ENCODE measurements at regions not wholly inside any gene's neighbourhood (a gene's known extent, or its start where the extent isn't known, plus 50 kb on each side); places are given as distances from the start of the nearest gene placed in this dataset.

GRCh38 chr4:187071946-187072600 lies 348.4 kb upstream of the FAT1 start:
- H3K4me3 ChIP-seq (ENCODE audit: low read depth, low read length): no peak overlapping the region
- no peak for DNase-seq (ENCODE audit: low read depth)
- TF ChIP-seq CTCF (IDR thresholded peaks at IDR 0.05; ENCODE audit: low read depth, low read length, missing control alignments): no peak

- TF ChIP-seq CTCF (IDR thresholded peaks at IDR 0.05; ENCODE audit: low read depth, low read length, missing control alignments): no peak
- no peak overlapping the region for H3K4me3 ChIP-seq (ENCODE audit: low read depth, low read length)
- no peak for DNase-seq (ENCODE audit: low read depth)
Observed at GRCh38 chr4:187073820-187074219, 350.2 kb upstream of the FAT1 start.

GRCh38 chr4:187075514-187075913 lies 351.9 kb upstream of the FAT1 start:
- no peak for TF ChIP-seq CTCF (IDR thresholded peaks at IDR 0.05; ENCODE audit: low read depth, low read length, missing control alignments)
- DNase-seq (ENCODE audit: low read depth): no peak
- no peak overlapping the region for H3K4me3 ChIP-seq (ENCODE audit: low read depth, low read length)

GRCh38 chr4:187077744-187078401 lies 354.2 kb upstream of the FAT1 start:
- no peak for DNase-seq (ENCODE audit: low read depth)
- no peak for TF ChIP-seq CTCF (IDR thresholded peaks at IDR 0.05; ENCODE audit: low read depth, low read length, missing control alignments)
- no peak overlapping the region for H3K4me3 ChIP-seq (ENCODE audit: low read depth, low read length)

- no peak overlapping the region for H3K4me3 ChIP-seq (ENCODE audit: low read depth, low read length)
- no peak for TF ChIP-seq CTCF (IDR thresholded peaks at IDR 0.05; ENCODE audit: low read depth, low read length, missing control alignments)
Observed at GRCh38 chr4:187084701-187085100, 361.0 kb upstream of the FAT1 start.

GRCh38 chr4:187085339-187085738 lies 361.7 kb upstream of the FAT1 start:
- no peak for DNase-seq (ENCODE audit: low read depth)
- H3K4me3 ChIP-seq (ENCODE audit: low read depth, low read length): no peak overlapping the region
- no peak for TF ChIP-seq CTCF (IDR thresholded peaks at IDR 0.05; ENCODE audit: low read depth, low read length, missing control alignments)

More at GRCh38 chr4:187084701-187085100, 361.0 kb upstream of the FAT1 start:
- no peak for DNase-seq (ENCODE audit: low read depth)

- TF ChIP-seq CTCF (IDR thresholded peaks at IDR 0.05; ENCODE audit: low read depth, low read length, missing control alignments): no peak
- no peak for DNase-seq (ENCODE audit: low read depth)
- H3K4me3 ChIP-seq (ENCODE audit: low read depth, low read length): no peak overlapping the region
Observed at GRCh38 chr4:187086151-187086550, 362.5 kb upstream of the FAT1 start.
